GM12874 (cell line): ENCODE measurements at regions not wholly inside any gene's neighbourhood (a gene's known extent, or its start where the extent isn't known, plus 50 kb on each side); places are given as distances from the start of the nearest gene placed in this dataset.

Experiments
- CTCF ChIP-seq: IDR thresholded peaks from 2 replicates; pipeline ENCODE4 v1.5.1; 2011; ENCODE audit warnings: low read depth, mild to moderate bottlenecking, control low read depth, low read length, moderate library complexity; ENCODE audit not compliant: insufficient read depth

- no peak for TF ChIP-seq CTCF
Measured at GRCh38 chr2:142422041-142422440, 291.2 kb upstream of the LRP1B start.

GRCh38 chr2:142416996-142417395, 286.2 kb upstream of the LRP1B start:
- TF ChIP-seq CTCF = no peak

GRCh38 chr2:142415461-142415860, 284.6 kb upstream of the LRP1B start:
- no peak for TF ChIP-seq CTCF

- no peak for TF ChIP-seq CTCF
Measured at GRCh38 chr2:142398212-142398611, 267.4 kb upstream of the LRP1B start.

- no peak for TF ChIP-seq CTCF
Measured at GRCh38 chr2:142395291-142395690, 264.5 kb upstream of the LRP1B start.

GRCh38 chr2:142380372-142380771, 249.6 kb upstream of the LRP1B start:
- TF ChIP-seq CTCF = no peak

GRCh38 chr2:142347751-142348150, 216.9 kb upstream of the LRP1B start:
- TF ChIP-seq CTCF = no peak

- TF ChIP-seq CTCF = no peak
Measured at GRCh38 chr2:142339261-142339660, 208.4 kb upstream of the LRP1B start.
